ENCODE measurements at regions not wholly inside any gene's neighbourhood (a gene's known extent, or its start where the extent isn't known, plus 50 kb on each side); places are given as distances from the start of the nearest gene placed in this dataset.

GRCh38 chr5:33334829-33335228, 105.9 kb upstream of the TARS1 start:
- Histone ChIP-seq H4K20me1 (ENCODE audit: insufficient read depth) (no peaks in the 10 kb centered on the region), H3K4me2 (no peak overlapping the region), H3K27ac (no peak overlapping the region), H3K4me1 (ENCODE audit: low read depth, poor library complexity, severe bottlenecking) (peaks cover 4% of the 10 kb centered on the region), H3K27me3 (ENCODE audit: insufficient read depth, low read depth) (no peaks in the 10 kb centered on the region), H3K9ac (no peak overlapping the region), H2AFZ (ENCODE audit: low read depth) (no peak overlapping the region), H3K79me2 (ENCODE audit: insufficient read depth, low read depth) (no peaks in the 10 kb centered on the region), H3K4me3 (IDR thresholded peaks at IDR 0.05; ENCODE audit: insufficient read depth, low read depth, low read length) (no peak overlapping the region), H3K36me3 (ENCODE audit: insufficient read depth) (no peaks in the 10 kb centered on the region)
- TF ChIP-seq CTCF (conservative IDR thresholded peaks at IDR 0.05; ENCODE audit: low read depth, low read length), result no peak

- Histone ChIP-seq H3K36me3 (ENCODE audit: insufficient read depth) (no peaks in the 10 kb centered on the region), H2AFZ (ENCODE audit: low read depth) (no peak overlapping the region), H3K27ac (no peak overlapping the region), H3K4me1 (ENCODE audit: low read depth, poor library complexity, severe bottlenecking) (peaks cover 4% of the 10 kb centered on the region), H3K4me2 (no peak overlapping the region), H3K27me3 (ENCODE audit: insufficient read depth, low read depth) (no peaks in the 10 kb centered on the region), H4K20me1 (ENCODE audit: insufficient read depth) (no peaks in the 10 kb centered on the region), H3K9ac (no peak overlapping the region), H3K4me3 (IDR thresholded peaks at IDR 0.05; ENCODE audit: insufficient read depth, low read depth, low read length) (no peak overlapping the region), H3K79me2 (ENCODE audit: insufficient read depth, low read depth) (no peaks in the 10 kb centered on the region)
- TF ChIP-seq CTCF (conservative IDR thresholded peaks at IDR 0.05; ENCODE audit: low read depth, low read length), result no peak
Measured at GRCh38 chr5:33336891-33337636, 103.7 kb upstream of the TARS1 start.

GRCh38 chr5:33337637-33337992, 103.2 kb upstream of the TARS1 start:
- Histone ChIP-seq H3K4me3 (IDR thresholded peaks at IDR 0.05; ENCODE audit: insufficient read depth, low read depth, low read length) (no peak overlapping the region), H3K27me3 (ENCODE audit: insufficient read depth, low read depth) (no peaks in the 10 kb centered on the region), H2AFZ (ENCODE audit: low read depth) (no peak overlapping the region), H4K20me1 (ENCODE audit: insufficient read depth) (no peaks in the 10 kb centered on the region), H3K79me2 (ENCODE audit: insufficient read depth, low read depth) (no peaks in the 10 kb centered on the region), H3K4me1 (ENCODE audit: low read depth, poor library complexity, severe bottlenecking) (peaks cover 4% of the 10 kb centered on the region), H3K4me2 (no peak overlapping the region), H3K9ac (no peak overlapping the region), H3K27ac (no peak overlapping the region), H3K36me3 (ENCODE audit: insufficient read depth) (no peaks in the 10 kb centered on the region)
- TF ChIP-seq CTCF (conservative IDR thresholded peaks at IDR 0.05; ENCODE audit: low read depth, low read length), result no peak

- H3K4me2 ChIP-seq, result no peak overlapping the region
- H3K27me3 ChIP-seq (ENCODE audit: insufficient read depth, low read depth), result no peaks in the 10 kb centered on the region
- no peaks in the 10 kb centered on the region for H4K20me1 ChIP-seq (ENCODE audit: insufficient read depth)
- no peak for TF ChIP-seq CTCF (conservative IDR thresholded peaks at IDR 0.05; ENCODE audit: low read depth, low read length)
- H3K4me1 ChIP-seq (ENCODE audit: low read depth, poor library complexity, severe bottlenecking), result no peaks in the 10 kb centered on the region
- no peaks in the 10 kb centered on the region for H3K79me2 ChIP-seq (ENCODE audit: insufficient read depth, low read depth)
- no peak overlapping the region for H3K4me3 ChIP-seq (IDR thresholded peaks at IDR 0.05; ENCODE audit: insufficient read depth, low read depth, low read length)
- no peak overlapping the region for H3K27ac ChIP-seq
- H3K9ac ChIP-seq, result no peak overlapping the region
- no peaks in the 10 kb centered on the region for H3K36me3 ChIP-seq (ENCODE audit: insufficient read depth)
- no peak overlapping the region for H2AFZ ChIP-seq (ENCODE audit: low read depth)
Measured at GRCh38 chr5:33338336-33339110, 102.2 kb upstream of the TARS1 start.

All from KMS-11 (cell line).